ENCODE measurements at regions not wholly inside any gene's neighbourhood (a gene's known extent, or its start where the extent isn't known, plus 50 kb on each side); places are given as distances from the start of the nearest gene placed in this dataset.

DNA sequence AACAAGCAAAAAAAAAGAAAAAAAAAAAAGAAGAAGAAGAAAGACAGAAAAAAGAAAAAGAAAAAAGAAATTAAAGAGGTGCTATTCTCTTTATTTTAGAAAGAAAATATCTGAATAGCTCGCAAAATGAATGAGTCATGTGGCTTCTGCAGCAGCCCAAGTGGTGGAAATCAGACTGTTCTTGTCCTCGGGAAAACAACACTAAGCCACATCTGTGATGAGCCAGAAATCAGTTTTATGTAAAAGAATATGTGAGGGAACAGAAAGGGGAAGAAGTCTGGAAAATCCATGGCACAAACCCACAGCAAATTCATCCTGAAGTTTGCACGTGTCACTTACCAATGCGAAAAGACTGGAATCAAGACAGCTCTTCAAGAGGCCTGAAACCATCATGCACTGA, 118.7 kb upstream of the GAS1 start:
- no peak for DNase-seq (ENCODE audit: extremely low spot score)
- CTCF ChIA-PET: no interaction called here
- TF ChIP-seq TARDBP (IDR thresholded peaks at IDR 0.05) (no peak), HDGF (IDR thresholded peaks at IDR 0.05; ENCODE audit: borderline replicate concordance) (no peak), FOXK2 (IDR thresholded peaks at IDR 0.05) (no peak), SP1 (IDR thresholded peaks at IDR 0.05) (no peak), ELF4 (IDR thresholded peaks at IDR 0.05) (no peak), ARNT (IDR thresholded peaks at IDR 0.05) (no peak), NFRKB (IDR thresholded peaks at IDR 0.05) (no peak), FOXM1 (IDR thresholded peaks at IDR 0.05; ENCODE audit: borderline replicate concordance) (no peak), CTBP1 (IDR thresholded peaks at IDR 0.05; ENCODE audit: borderline replicate concordance) (no peak), LEF1 (IDR thresholded peaks at IDR 0.05; ENCODE audit: borderline replicate concordance) (no peak), FOXA1 (IDR thresholded peaks at IDR 0.05) (no peak), L3MBTL2 (conservative IDR thresholded peaks at IDR 0.05) (no peak)
- POLR2A ChIA-PET: no interaction called here

GRCh38 chr9:87067426-87067825, 120.1 kb upstream of the GAS1 start:
- TF ChIP-seq FOXK2 (IDR thresholded peaks at IDR 0.05) (no peak), BHLHE40 (IDR thresholded peaks at IDR 0.05; ENCODE audit: borderline replicate concordance) (no peak), SP1 (IDR thresholded peaks at IDR 0.05) (no peak), NFRKB (IDR thresholded peaks at IDR 0.05) (no peak), FOXM1 (IDR thresholded peaks at IDR 0.05; ENCODE audit: borderline replicate concordance) (no peak), ELF4 (IDR thresholded peaks at IDR 0.05) (no peak), HDGF (IDR thresholded peaks at IDR 0.05; ENCODE audit: borderline replicate concordance) (no peak), ZNF384 (IDR thresholded peaks at IDR 0.05) (no peak), CTBP1 (IDR thresholded peaks at IDR 0.05; ENCODE audit: borderline replicate concordance) (no peak), TARDBP (IDR thresholded peaks at IDR 0.05) (no peak), ARNT (IDR thresholded peaks at IDR 0.05) (no peak), L3MBTL2 (conservative IDR thresholded peaks at IDR 0.05) (no peak), SUZ12 (IDR thresholded peaks at IDR 0.05) (no peak), FOXA1 (IDR thresholded peaks at IDR 0.05) (no peak), LEF1 (IDR thresholded peaks at IDR 0.05; ENCODE audit: borderline replicate concordance) (no peak)
- TF ChIP-seq, protein P1, sequence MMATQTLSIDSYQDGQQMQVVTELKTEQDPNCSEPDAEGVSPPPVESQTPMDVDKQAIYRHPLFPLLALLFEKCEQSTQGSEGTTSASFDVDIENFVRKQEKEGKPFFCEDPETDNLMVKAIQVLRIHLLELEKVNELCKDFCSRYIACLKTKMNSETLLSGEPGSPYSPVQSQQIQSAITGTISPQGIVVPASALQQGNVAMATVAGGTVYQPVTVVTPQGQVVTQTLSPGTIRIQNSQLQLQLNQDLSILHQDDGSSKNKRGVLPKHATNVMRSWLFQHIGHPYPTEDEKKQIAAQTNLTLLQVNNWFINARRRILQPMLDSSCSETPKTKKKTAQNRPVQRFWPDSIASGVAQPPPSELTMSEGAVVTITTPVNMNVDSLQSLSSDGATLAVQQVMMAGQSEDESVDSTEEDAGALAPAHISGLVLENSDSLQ (IDR thresholded peaks at IDR 0.05): no peak
- no peak for DNase-seq (ENCODE audit: extremely low spot score)
- ChIA-PET POLR2A (no interaction called here), CTCF (interaction anchor here (0.7 kb wide), 1 partner anchor 436 kb away, joined by 3 read pairs; no protein-coding TSS in a partner anchor)

GRCh38 chr9:87068177-87068840, 121.0 kb upstream of the GAS1 start:
- DNase-seq (ENCODE audit: extremely low spot score): no peak
- TF ChIP-seq LEF1 (IDR thresholded peaks at IDR 0.05; ENCODE audit: borderline replicate concordance) (no peak), ELF4 (IDR thresholded peaks at IDR 0.05) (no peak), HDGF (IDR thresholded peaks at IDR 0.05; ENCODE audit: borderline replicate concordance) (no peak), CTBP1 (IDR thresholded peaks at IDR 0.05; ENCODE audit: borderline replicate concordance) (no peak), TARDBP (IDR thresholded peaks at IDR 0.05) (no peak), SP1 (IDR thresholded peaks at IDR 0.05) (no peak), L3MBTL2 (conservative IDR thresholded peaks at IDR 0.05) (no peak), BHLHE40 (IDR thresholded peaks at IDR 0.05; ENCODE audit: borderline replicate concordance) (no peak), NFRKB (IDR thresholded peaks at IDR 0.05) (no peak), ARNT (IDR thresholded peaks at IDR 0.05) (no peak), FOXA1 (IDR thresholded peaks at IDR 0.05) (no peak), ZNF384 (IDR thresholded peaks at IDR 0.05) (no peak)
- TF ChIP-seq, protein P1 (IDR thresholded peaks at IDR 0.05): no peak
- ChIA-PET CTCF (interaction anchor here (0.7 kb wide), 1 partner anchor 435 kb away, joined by 3 read pairs; no protein-coding TSS in a partner anchor), POLR2A (no interaction called here)

GRCh38 chr9:87069690-87070089, 122.4 kb upstream of the GAS1 start:
- ChIA-PET POLR2A (no interaction called here), CTCF (interaction anchor here (0.6 kb wide), 1 partner anchor 660 kb away, joined by 4 read pairs; no protein-coding TSS in a partner anchor)
- DNase-seq (ENCODE audit: extremely low spot score): no peak
- TF ChIP-seq ELF4 (IDR thresholded peaks at IDR 0.05) (no peak), ARNT (IDR thresholded peaks at IDR 0.05) (no peak), FOXA1 (IDR thresholded peaks at IDR 0.05) (no peak), FOXK2 (IDR thresholded peaks at IDR 0.05) (no peak), BHLHE40 (IDR thresholded peaks at IDR 0.05; ENCODE audit: borderline replicate concordance) (no peak), ZNF384 (IDR thresholded peaks at IDR 0.05) (no peak)
- TF ChIP-seq, protein P1 (IDR thresholded peaks at IDR 0.05): no peak

- ChIA-PET POLR2A (no interaction called here), CTCF (no interaction called here)
- no peak for DNase-seq (ENCODE audit: extremely low spot score)
- TF ChIP-seq FOXK2 (IDR thresholded peaks at IDR 0.05): no peak
- no peak for TF ChIP-seq BHLHE40 (IDR thresholded peaks at IDR 0.05; ENCODE audit: borderline replicate concordance)
- TF ChIP-seq, protein P1 (IDR thresholded peaks at IDR 0.05): no peak
- TF ChIP-seq CTBP1 (IDR thresholded peaks at IDR 0.05; ENCODE audit: borderline replicate concordance): no peak
- no peak for TF ChIP-seq ARNT (IDR thresholded peaks at IDR 0.05)
- no peak for TF ChIP-seq TARDBP (IDR thresholded peaks at IDR 0.05)
- TF ChIP-seq SP1 (IDR thresholded peaks at IDR 0.05): no peak
- TF ChIP-seq ZNF384 (IDR thresholded peaks at IDR 0.05): no peak
- no peak for TF ChIP-seq FOXA1 (IDR thresholded peaks at IDR 0.05)
- TF ChIP-seq LEF1 (IDR thresholded peaks at IDR 0.05; ENCODE audit: borderline replicate concordance): no peak
- no peak for TF ChIP-seq L3MBTL2 (conservative IDR thresholded peaks at IDR 0.05)
- TF ChIP-seq HDGF (IDR thresholded peaks at IDR 0.05; ENCODE audit: borderline replicate concordance): no peak
- no peak for TF ChIP-seq FOXM1 (IDR thresholded peaks at IDR 0.05; ENCODE audit: borderline replicate concordance)
- no peak for TF ChIP-seq SUZ12 (IDR thresholded peaks at IDR 0.05)
- TF ChIP-seq ELF4 (IDR thresholded peaks at IDR 0.05): no peak
- no peak for TF ChIP-seq NFRKB (IDR thresholded peaks at IDR 0.05)
Measured at GRCh38 chr9:87070336-87070735, 123.0 kb upstream of the GAS1 start.
